Limb (tissue), 2 donors: ENCODE measurements at regions not wholly inside any gene's neighbourhood (a gene's known extent, or its start where the extent isn't known, plus 50 kb on each side); places are given as distances from the start of the nearest gene placed in this dataset.

Source experiments
- DNase-seq, 2 donors: peaks; one replicate each; pipeline ENCODE4 v3.0.0-alpha.2; 2016; ENCODE audit errors: extremely low spot score in 2 of 2

- DNase-seq: no peak
Observed at GRCh38 chr22:49588739-49589138, 238.9 kb downstream of the BRD1 start.

DNA sequence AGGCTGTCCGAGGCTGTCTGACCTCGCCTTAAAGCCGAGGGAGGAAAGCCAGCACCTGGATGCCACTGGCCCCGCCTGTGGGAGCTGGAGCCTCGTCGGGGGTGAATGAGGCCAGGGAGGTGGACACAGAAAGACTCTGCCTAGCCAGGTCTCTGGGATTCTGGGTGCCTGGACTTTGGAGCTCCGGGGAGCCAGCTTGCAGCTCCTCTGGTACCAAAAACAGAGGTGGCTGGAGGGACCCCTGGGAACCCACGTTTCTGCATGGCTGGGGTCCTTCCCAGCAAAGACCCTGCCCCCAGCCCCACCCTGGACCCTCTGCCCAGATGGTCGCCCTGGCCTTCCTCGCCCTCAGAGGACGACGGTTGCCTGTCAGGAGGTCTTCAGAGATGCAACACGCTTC lies 239.7 kb downstream of the BRD1 start:
- DNase-seq: no peak

DNA sequence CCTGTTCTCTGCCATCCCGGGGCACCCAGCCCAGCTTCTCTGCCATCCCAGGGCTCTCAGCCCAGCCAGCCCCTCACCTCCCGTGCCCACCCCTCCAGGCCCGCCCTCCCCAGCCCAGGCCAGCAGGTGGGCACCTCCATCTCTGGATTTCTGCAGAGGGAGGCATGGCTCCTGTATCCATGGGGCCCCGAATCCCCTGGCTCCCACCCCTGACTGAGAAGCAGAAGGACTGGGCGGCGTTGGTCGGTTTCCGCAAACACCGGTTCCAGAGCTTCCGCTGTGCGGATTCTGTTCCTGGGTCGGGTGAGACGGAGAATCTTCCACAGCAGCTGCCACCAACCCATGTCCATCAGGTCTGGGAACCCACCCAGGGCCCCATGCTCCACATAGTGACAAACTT lies 240.3 kb downstream of the BRD1 start:
- DNase-seq: no peak

- DNase-seq: no peak
Observed at GRCh38 chr22:49586873-49587272, 240.8 kb downstream of the BRD1 start.

DNA sequence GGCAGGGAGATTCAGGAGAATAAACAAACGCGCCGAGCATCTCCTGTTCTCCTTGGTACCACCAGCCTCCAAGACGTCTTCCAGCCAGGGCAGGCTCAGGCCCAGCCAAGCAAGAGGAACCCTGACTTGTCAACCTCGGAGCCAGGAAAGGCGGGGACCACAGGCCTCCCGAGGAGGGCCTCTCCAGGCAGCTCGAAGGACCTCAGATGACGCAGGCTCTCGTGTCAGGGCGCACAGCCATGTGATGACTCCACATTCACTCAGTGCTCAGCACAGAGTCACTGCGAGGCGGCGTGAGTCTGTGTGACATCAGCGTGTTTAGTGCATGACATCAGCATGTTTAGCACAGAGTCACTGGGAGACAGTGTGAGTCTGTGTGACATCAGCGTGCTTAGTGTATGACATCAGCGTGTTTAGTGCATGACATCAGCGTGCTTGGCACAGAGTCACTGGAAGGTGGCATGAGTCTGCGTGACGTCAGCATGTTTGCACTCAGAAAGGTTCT lies 241.4 kb downstream of the BRD1 start:
- DNase-seq: no peak

DNA sequence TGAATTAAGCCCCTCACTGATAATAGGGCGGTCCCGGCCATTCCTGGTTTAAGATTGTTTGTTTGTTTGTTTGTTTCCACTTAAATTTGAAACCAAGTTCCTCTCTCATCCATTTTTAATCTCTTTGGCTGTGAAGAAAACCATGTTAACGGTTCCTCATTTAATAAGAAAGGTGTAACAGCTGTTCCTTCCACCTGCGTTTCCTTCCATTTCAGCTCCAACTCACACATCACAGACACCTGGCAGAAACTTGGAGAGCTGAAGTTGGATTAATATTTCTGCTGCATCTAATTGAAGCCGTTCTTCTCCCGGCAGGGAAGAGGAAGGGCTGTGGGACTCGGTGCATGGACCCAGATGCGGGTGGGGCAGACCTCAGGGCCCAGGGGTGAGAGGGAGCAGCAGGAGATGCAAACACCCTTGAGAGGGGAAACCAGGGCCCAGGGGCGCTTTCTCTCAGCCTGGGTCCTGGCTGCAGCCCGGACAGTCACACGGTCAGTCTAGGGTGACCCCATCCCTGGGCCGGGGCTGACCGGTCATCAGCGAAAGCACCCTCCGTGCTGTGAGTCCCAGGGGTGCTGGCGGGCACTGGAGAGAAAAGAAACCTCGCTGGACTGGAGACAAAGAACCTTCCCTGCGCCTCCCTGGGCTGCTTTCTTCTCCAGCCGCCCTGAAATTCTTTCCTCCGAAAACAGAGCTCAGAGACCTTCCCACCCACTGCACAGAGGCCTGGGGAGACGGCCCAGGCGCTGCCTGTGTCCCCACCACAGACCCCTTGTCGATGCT lies 242.0 kb downstream of the BRD1 start:
- no peak for DNase-seq

DNA sequence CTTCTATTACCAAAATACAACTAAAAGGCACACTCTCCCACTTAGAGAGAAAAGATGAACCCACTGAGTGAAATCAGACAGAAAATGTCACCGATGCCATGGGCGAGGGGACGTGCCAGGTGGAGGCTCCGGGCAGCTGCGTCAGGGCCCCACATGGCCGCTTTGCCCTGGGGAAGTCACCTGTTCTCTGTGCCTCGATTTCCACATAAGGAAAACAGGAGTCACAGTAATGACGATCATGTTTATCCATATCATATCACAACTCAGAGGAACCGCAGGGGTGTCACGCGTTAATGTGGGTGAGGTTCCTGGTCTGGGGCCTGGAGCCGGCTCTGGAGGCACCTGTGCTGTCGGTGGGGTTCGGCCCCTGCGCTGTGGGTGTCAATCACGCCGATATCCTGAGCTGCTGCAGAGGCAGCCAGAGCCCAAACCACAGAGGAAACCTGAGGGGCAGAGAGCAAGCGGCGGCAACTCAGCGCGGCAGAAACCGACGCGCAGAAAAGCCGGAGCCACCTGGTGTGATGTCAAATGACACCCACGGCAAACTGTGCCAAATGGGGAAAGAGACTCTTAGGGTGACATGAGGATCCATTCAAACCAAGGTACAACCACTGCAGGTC lies 243.7 kb downstream of the BRD1 start:
- no peak for DNase-seq

DNA sequence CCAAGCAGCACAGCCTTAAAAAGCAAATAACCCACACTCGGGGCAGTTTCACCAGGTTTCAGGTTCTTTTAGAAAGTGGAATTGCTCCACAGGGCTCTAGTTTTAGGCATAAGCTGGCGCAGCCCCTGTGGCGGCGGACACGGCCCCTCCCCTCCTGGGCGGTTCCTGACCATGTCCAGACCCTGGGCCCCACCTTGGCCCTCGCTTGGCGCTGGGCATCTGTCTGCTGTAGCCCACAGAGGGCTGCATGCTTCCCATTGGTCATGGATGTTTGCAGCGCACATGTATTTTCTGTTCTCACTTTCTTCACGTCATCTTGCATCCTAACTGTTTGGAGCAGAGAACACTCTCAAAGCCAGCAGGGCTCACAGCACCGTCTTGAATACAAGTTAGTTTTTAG lies 244.3 kb downstream of the BRD1 start:
- DNase-seq: no peak

GRCh38 chr22:49582678-49583077 lies 245.0 kb downstream of the BRD1 start:
- DNase-seq: no peak

DNA sequence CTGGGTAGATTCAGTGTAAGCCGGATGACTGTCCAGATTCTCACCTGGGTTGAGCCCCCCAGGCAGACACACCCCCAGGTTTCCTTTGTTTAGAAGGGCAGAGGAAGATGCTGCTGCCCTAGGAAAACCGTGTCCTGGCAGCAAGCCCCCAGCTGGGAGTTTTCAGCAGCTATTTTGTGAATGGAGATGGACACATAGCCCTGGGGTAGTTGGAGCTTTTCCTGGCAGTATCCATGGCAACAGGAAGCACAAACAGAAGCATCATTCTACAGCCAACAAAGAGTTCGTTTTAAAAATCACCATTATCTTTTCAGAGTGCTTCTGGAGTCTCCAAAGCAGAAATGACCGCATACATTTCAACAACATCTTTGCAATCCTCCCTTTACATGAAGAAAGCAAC lies 245.5 kb downstream of the BRD1 start:
- DNase-seq: no peak

GRCh38 chr22:49580024-49580423 lies 247.6 kb downstream of the BRD1 start:
- no peak for DNase-seq

GRCh38 chr22:49577168-49578060 lies 250.3 kb downstream of the BRD1 start:
- no peak for DNase-seq

DNA sequence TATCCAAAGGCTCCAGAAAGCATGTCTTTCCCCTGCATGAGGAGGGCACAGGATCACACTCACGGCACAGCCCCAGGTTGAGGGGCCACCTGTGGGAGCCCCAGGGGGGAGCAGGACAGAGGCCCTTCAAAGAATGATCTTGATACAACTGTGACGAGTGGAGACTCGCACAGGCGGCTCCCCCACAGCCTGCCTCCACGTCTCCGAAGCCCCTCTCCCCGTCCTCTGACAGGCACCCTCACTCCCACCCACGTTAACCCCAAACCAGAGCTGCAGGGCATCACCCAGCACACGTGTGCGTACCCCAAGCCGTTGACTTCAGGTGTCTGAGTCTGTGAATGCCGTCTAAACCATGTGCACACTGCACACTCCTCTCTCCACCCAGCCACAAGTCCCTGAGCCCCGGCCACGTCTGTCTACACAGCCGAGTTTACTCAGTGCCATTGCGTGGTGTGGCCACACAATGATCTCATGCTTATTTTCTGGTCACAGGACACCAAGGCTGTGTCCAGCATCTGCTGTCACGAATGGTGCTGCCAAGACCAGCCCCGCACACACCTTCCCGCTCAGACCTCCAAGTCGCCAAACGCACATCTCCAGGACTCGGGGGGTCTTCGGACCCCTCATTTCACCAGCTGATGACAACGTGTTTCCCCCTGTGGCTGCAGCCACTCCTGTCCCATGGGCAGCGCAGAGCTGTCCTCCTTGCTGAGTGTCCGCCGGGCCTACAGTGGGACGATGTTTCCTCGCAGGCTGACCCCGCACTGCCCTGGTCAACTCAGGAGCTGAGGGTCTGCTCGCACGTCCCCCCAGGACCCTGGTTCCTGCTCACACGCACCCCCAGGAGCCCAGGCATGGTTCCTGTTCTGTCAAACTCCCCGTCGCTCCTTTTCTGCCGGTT lies 251.2 kb downstream of the BRD1 start:
- no peak for DNase-seq

GRCh38 chr22:49575703-49576081 lies 252.0 kb downstream of the BRD1 start:
- no peak for DNase-seq

GRCh38 chr22:49574881-49575702 lies 252.6 kb downstream of the BRD1 start:
- no peak for DNase-seq

- DNase-seq: no peak
Observed at GRCh38 chr22:49574205-49574880, 253.3 kb downstream of the BRD1 start.

DNA sequence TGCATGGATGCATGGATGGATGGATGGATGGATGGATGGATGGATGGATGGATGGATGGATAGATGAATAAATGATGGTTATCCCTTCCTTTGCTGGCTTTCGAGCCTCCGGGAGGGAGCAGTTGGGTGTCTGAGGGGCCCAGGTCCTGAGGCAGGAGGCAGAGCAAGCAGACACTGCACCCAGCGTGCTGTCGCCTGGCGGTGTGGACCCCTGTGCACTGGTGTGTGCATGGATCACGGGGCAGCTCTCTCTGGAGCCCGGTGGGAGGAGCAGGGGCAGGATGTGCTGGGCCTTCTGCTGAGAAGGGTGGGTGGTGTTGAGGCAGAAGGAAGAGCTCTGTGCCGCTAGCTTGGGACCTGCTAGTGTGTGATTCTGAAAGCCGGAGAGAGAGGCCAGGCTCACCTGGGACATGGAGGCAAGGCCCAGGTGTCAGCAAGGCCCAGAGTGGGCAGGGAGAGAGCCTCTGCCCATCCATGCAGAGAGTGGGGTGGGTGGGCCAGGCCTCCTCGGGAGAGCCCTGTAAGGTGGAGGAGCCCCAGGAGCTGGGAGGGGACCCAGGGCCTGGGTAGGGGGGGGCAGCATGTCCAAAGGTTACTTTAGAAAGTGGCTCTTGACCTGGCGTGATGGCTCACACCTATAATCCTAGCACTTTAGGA lies 254.4 kb downstream of the BRD1 start:
- no peak for DNase-seq

- DNase-seq: no peak
Observed at GRCh38 chr22:49571326-49571725, 256.3 kb downstream of the BRD1 start.
